22Rv1 (cell line): ENCODE measurements at regions not wholly inside any gene's neighbourhood (a gene's known extent, or its start where the extent isn't known, plus 50 kb on each side); places are given as distances from the start of the nearest gene placed in this dataset.

ENCODE experiments used
- ZFX ChIP-seq: fragments of 450-650 bp; IDR thresholded peaks from 2 replicates; pipeline ENCODE4 v1.6.1; 2017; ENCODE audit warnings: antibody characterized with exemption, borderline replicate concordance
- TF ChIP-seq, protein P1 (sequence below): fragments of 450-650 bp; IDR thresholded peaks from 2 replicates; pipeline ENCODE4 v1.5.1; 2017; ENCODE audit warnings: mild to moderate bottlenecking

GRCh38 chr6:128631031-128631430 lies 110.6 kb upstream of the PTPRK start:
- TF ChIP-seq, protein P1, sequence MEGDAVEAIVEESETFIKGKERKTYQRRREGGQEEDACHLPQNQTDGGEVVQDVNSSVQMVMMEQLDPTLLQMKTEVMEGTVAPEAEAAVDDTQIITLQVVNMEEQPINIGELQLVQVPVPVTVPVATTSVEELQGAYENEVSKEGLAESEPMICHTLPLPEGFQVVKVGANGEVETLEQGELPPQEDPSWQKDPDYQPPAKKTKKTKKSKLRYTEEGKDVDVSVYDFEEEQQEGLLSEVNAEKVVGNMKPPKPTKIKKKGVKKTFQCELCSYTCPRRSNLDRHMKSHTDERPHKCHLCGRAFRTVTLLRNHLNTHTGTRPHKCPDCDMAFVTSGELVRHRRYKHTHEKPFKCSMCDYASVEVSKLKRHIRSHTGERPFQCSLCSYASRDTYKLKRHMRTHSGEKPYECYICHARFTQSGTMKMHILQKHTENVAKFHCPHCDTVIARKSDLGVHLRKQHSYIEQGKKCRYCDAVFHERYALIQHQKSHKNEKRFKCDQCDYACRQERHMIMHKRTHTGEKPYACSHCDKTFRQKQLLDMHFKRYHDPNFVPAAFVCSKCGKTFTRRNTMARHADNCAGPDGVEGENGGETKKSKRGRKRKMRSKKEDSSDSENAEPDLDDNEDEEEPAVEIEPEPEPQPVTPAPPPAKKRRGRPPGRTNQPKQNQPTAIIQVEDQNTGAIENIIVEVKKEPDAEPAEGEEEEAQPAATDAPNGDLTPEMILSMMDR = no peak
- TF ChIP-seq ZFX = no peak
